Astrocyte (in vitro differentiated cells and primary cell): ENCODE measurements at regions not wholly inside any gene's neighbourhood (a gene's known extent, or its start where the extent isn't known, plus 50 kb on each side); places are given as distances from the start of the nearest gene placed in this dataset.
"Not testable (repeated sequence)": the region's sequence is repeated elsewhere in the genome, so short reads cannot be mapped to it uniquely, and the experiment has no call there.

Experiments
- CTCF ChIP-seq: IDR thresholded peaks from 2 replicates; pipeline ENCODE4 v1.5.1; 2011; ENCODE audit warnings: low read depth, mild to moderate bottlenecking, inconsistent platforms, low read length, moderate library complexity; ENCODE audit not compliant: insufficient read depth
- EZH2 ChIP-seq: IDR thresholded peaks from 2 replicates; pipeline ENCODE4 v1.6.1; 2012; ENCODE audit warnings: mild to moderate bottlenecking, low read length, inconsistent platforms; ENCODE audit not compliant: insufficient read depth

GRCh38 chrX:39798488-39798887 lies 299.3 kb downstream of the BCOR start:
- not testable (repeated sequence) for TF ChIP-seq CTCF, EZH2
